Astrocyte (in vitro differentiated cells and primary cell): ENCODE measurements at regions not wholly inside any gene's neighbourhood (a gene's known extent, or its start where the extent isn't known, plus 50 kb on each side); places are given as distances from the start of the nearest gene placed in this dataset.

Experiments used
- DNase-seq: peaks from one replicate; pipeline ENCODE4 v3.0.0-alpha.2; 2010; ENCODE audit warnings: low read depth
- FAIRE-seq: peaks from 2 replicates; lab custom pipeline; 2011; peaks lifted over from hg19 to GRCh38; lab: Jason Lieb, UNC
- H2AFZ ChIP-seq: 2 replicates; pipeline ENCODE4 v1.6.0; 2012; ENCODE audit warnings: low read depth, low read length, inconsistent platforms
- H3K27ac ChIP-seq: 2 replicates; pipeline ENCODE4 v1.5.1; 2011; ENCODE audit warnings: low read depth, low read length, inconsistent platforms
- H3K27me3 ChIP-seq: 2 replicates; pipeline ENCODE4 v1.6.0; 2011; ENCODE audit warnings: low read length, inconsistent platforms; ENCODE audit not compliant: insufficient read depth
- H3K36me3 ChIP-seq: 2 replicates; pipeline ENCODE4 v1.5.1; 2011; ENCODE audit warnings: low read length, inconsistent platforms; ENCODE audit not compliant: insufficient read depth
- H3K4me1 ChIP-seq: 2 replicates; pipeline ENCODE4 v1.5.1; 2011; ENCODE audit warnings: low read length, inconsistent platforms; ENCODE audit not compliant: insufficient read depth
- H3K4me2 ChIP-seq: 2 replicates; pipeline ENCODE4 v1.6.0; 2012; ENCODE audit warnings: low read length, inconsistent platforms
- H3K4me3 ChIP-seq: 2 replicates; pipeline ENCODE4 v1.5.1; 2011; ENCODE audit warnings: low read depth, mild to moderate bottlenecking, low read length, inconsistent platforms; ENCODE audit not compliant: insufficient read depth
- H3K79me2 ChIP-seq: 2 replicates; pipeline ENCODE4 v1.6.0; 2012; ENCODE audit warnings: mild to moderate bottlenecking, low read length, inconsistent platforms; ENCODE audit not compliant: insufficient read depth
- H3K9ac ChIP-seq: 2 replicates; pipeline ENCODE4 v1.6.0; 2012; ENCODE audit warnings: mild to moderate bottlenecking, low read length, inconsistent platforms
- H3K9me3 ChIP-seq: 2 replicates; pipeline ENCODE4 v1.5.1; 2012; ENCODE audit warnings: low read depth, mild to moderate bottlenecking, low read length, inconsistent platforms; ENCODE audit not compliant: insufficient read depth
- H4K20me1 ChIP-seq: 2 replicates; pipeline ENCODE4 v1.6.0; 2012; ENCODE audit warnings: low read length, inconsistent platforms; ENCODE audit not compliant: insufficient read depth
- H3K27ac Mint-ChIP-seq: one replicate; pipeline ENCODE4 v1.8.0; 2021; ENCODE audit warnings: mild to moderate bottlenecking, mixed read lengths; ENCODE audit not compliant: unreplicated experiment
- H3K27me3 Mint-ChIP-seq: one replicate; pipeline ENCODE4 v1.8.0; 2021; ENCODE audit warnings: low read depth, mixed read lengths; ENCODE audit not compliant: unreplicated experiment
- H3K36me3 Mint-ChIP-seq: one replicate; pipeline ENCODE4 v1.8.0; 2021; ENCODE audit warnings: low read depth, mixed read lengths; ENCODE audit not compliant: unreplicated experiment
- H3K4me1 Mint-ChIP-seq: one replicate; pipeline ENCODE4 v1.8.0; 2021; ENCODE audit warnings: low read depth, mixed read lengths; ENCODE audit not compliant: unreplicated experiment
- H3K4me3 Mint-ChIP-seq: one replicate; pipeline ENCODE4 v1.8.0; 2021; ENCODE audit warnings: mild to moderate bottlenecking, moderate library complexity, mixed read lengths; ENCODE audit not compliant: unreplicated experiment
- H3K9me3 Mint-ChIP-seq: one replicate; pipeline ENCODE4 v1.8.0; 2021; ENCODE audit warnings: mild to moderate bottlenecking, mixed read lengths; ENCODE audit not compliant: unreplicated experiment
- EZH2 ChIP-seq: IDR thresholded peaks from 2 replicates; pipeline ENCODE4 v1.6.1; 2012; ENCODE audit warnings: mild to moderate bottlenecking, low read length, inconsistent platforms; ENCODE audit not compliant: insufficient read depth
- TF ChIP-seq, protein P1 (sequence below): IDR thresholded peaks from 2 replicates; pipeline ENCODE4 v1.5.1; 2011; ENCODE audit warnings: low read depth, mild to moderate bottlenecking, inconsistent platforms, low read length, moderate library complexity; ENCODE audit not compliant: insufficient read depth

DNA sequence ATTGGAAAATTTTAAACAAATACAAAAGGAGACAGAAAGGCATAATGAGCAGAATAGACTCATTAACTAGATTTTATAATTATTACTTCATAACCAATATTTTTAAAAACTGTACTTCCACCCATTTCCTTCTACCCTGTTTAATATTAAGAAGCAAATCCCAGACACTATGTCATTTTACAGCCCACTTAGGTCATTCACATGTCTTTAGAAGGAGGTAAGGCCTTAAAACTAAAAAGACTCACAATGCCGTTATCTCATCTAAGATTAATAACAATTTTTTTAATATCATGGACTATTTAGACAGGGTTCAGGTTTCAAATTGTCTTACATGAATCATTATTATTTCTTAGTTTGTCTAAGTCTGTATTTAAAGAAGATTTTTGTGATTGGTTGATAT, 217.2 kb downstream of the NFKBIZ start:
- no peak overlapping the region for H3K27ac Mint-ChIP-seq
- DNase-seq, result no peak
- FAIRE-seq, result no peak

DNA sequence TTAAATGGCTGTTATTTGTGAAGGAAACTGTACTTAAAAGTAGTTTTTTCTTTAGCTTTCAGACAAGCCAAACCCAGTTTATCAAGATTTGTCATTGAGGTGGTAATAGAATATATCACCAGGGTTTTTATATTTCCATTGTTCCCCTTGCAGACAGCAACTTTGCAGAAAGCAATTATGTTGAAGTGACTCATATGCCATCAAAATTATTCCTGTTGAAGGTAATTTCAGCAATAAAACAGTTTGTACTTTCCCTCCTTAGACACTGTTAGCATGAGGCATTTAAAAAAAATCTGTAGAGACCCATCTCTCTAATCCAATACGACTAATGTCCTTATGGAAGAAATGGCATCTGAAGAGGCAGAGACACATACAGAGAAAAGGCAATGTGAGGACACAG, 219.0 kb downstream of the NFKBIZ start:
- Histone ChIP-seq H3K36me3 (no peaks in the 10 kb centered on the region), H3K27me3 (no peaks in the 10 kb centered on the region), H3K4me2 (no peak overlapping the region), H2AFZ (no peak overlapping the region), H3K9me3 (no peaks in the 10 kb centered on the region), H4K20me1 (no peaks in the 10 kb centered on the region), H3K9ac (no peak overlapping the region), H3K4me1 (peaks cover 8% of the 10 kb centered on the region), H3K27ac (no peak overlapping the region), H3K4me3 (no peak overlapping the region), H3K79me2 (no peaks in the 10 kb centered on the region)
- DNase-seq (no peak), FAIRE-seq (peak; percentile 72)
- Mint-ChIP-seq H3K27me3 (no peaks in the 10 kb centered on the region), H3K9me3 (no peaks in the 10 kb centered on the region), H3K4me1 (peaks cover 9% of the 10 kb centered on the region), H3K27ac (no peak overlapping the region), H3K4me3 (no peak overlapping the region), H3K36me3 (no peaks in the 10 kb centered on the region)
- TF ChIP-seq, protein P1, sequence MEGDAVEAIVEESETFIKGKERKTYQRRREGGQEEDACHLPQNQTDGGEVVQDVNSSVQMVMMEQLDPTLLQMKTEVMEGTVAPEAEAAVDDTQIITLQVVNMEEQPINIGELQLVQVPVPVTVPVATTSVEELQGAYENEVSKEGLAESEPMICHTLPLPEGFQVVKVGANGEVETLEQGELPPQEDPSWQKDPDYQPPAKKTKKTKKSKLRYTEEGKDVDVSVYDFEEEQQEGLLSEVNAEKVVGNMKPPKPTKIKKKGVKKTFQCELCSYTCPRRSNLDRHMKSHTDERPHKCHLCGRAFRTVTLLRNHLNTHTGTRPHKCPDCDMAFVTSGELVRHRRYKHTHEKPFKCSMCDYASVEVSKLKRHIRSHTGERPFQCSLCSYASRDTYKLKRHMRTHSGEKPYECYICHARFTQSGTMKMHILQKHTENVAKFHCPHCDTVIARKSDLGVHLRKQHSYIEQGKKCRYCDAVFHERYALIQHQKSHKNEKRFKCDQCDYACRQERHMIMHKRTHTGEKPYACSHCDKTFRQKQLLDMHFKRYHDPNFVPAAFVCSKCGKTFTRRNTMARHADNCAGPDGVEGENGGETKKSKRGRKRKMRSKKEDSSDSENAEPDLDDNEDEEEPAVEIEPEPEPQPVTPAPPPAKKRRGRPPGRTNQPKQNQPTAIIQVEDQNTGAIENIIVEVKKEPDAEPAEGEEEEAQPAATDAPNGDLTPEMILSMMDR, result no peak
- no peak for TF ChIP-seq EZH2

More for the DNA sequence above, 217.2 kb downstream of the NFKBIZ start:
- Histone ChIP-seq H2AFZ (no peak overlapping the region), H3K79me2 (no peaks in the 10 kb centered on the region), H3K27ac (no peak overlapping the region), H3K4me3 (no peak overlapping the region), H3K4me2 (no peak overlapping the region), H4K20me1 (no peaks in the 10 kb centered on the region), H3K9ac (no peak overlapping the region), H3K4me1 (peaks cover 8% of the 10 kb centered on the region), H3K36me3 (no peaks in the 10 kb centered on the region), H3K9me3 (no peaks in the 10 kb centered on the region), H3K27me3 (no peaks in the 10 kb centered on the region)
- Mint-ChIP-seq H3K4me3 (no peak overlapping the region), H3K36me3 (no peaks in the 10 kb centered on the region), H3K9me3 (no peaks in the 10 kb centered on the region), H3K4me1 (peaks cover 9% of the 10 kb centered on the region), H3K27me3 (no peaks in the 10 kb centered on the region)
- TF ChIP-seq, protein P1, result no peak
- no peak for TF ChIP-seq EZH2

DNA sequence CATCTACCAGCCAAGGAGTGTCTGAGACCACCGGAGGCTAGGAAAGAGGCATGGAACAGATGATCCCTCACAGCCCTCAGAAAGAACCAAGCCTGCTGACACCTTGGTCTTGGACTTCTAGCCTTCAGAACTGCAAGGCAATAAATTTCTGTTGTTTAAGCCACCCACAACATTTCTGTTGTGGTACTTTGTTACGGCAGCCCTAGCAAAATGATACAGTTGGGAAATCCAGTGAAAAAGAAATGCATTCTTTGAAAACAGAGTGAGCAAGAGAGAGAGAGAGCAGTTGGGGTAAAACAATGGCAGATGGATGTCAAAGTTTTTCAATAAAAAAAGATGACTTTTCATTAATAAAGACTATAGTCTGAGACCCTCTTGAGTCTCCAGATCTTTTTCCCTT, 219.4 kb downstream of the NFKBIZ start:
- no peaks in the 10 kb centered on the region for H3K36me3 ChIP-seq
- H3K4me2 ChIP-seq, result no peak overlapping the region
- no peak overlapping the region for H3K9ac ChIP-seq
- no peaks in the 10 kb centered on the region for H3K27me3 ChIP-seq
- no peak for TF ChIP-seq EZH2
- TF ChIP-seq, protein P1, result no peak
- DNase-seq (no peak), FAIRE-seq (no peak)
- no peaks in the 10 kb centered on the region for H4K20me1 ChIP-seq
- H3K27me3 Mint-ChIP-seq, result no peaks in the 10 kb centered on the region
- peaks cover 8% of the 10 kb centered on the region for H3K4me1 ChIP-seq
- no peaks in the 10 kb centered on the region for H3K9me3 Mint-ChIP-seq
- no peak overlapping the region for H2AFZ ChIP-seq
- H3K9me3 ChIP-seq, result no peaks in the 10 kb centered on the region
- no peak overlapping the region for H3K4me3 Mint-ChIP-seq
- no peak overlapping the region for H3K4me3 ChIP-seq
- H3K27ac ChIP-seq, result no peak overlapping the region
- H3K79me2 ChIP-seq, result no peaks in the 10 kb centered on the region
- H3K4me1 Mint-ChIP-seq, result peaks cover 9% of the 10 kb centered on the region
- no peaks in the 10 kb centered on the region for H3K36me3 Mint-ChIP-seq
- H3K27ac Mint-ChIP-seq, result no peak overlapping the region
